ENCODE measurements at regions not wholly inside any gene's neighbourhood (a gene's known extent, or its start where the extent isn't known, plus 50 kb on each side); places are given as distances from the start of the nearest gene placed in this dataset.

DNA sequence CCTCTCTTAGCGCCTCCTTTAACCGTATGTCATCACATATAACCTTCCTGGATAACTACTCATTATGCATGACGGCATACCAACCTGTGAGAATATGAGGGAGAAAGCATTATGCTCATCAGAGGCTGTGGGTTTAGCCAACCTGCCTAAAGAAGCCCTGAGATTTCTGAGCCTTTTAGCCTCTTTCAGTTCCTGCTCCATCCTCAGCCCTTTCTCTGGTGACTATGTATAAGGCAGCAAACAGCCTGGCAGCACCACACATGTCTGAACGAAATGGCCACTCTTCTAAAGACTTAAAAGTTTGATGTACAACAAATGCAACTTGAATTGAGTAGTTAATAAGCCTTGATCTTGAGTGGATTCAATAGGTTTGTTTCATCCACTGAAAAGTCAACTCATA is 64.8 kb upstream of the SOX5 start:
- TF ChIP-seq GABPA (IDR thresholded peaks at IDR 0.05; ENCODE audit: low read depth) = no peak
- TF ChIP-seq, protein P1, sequence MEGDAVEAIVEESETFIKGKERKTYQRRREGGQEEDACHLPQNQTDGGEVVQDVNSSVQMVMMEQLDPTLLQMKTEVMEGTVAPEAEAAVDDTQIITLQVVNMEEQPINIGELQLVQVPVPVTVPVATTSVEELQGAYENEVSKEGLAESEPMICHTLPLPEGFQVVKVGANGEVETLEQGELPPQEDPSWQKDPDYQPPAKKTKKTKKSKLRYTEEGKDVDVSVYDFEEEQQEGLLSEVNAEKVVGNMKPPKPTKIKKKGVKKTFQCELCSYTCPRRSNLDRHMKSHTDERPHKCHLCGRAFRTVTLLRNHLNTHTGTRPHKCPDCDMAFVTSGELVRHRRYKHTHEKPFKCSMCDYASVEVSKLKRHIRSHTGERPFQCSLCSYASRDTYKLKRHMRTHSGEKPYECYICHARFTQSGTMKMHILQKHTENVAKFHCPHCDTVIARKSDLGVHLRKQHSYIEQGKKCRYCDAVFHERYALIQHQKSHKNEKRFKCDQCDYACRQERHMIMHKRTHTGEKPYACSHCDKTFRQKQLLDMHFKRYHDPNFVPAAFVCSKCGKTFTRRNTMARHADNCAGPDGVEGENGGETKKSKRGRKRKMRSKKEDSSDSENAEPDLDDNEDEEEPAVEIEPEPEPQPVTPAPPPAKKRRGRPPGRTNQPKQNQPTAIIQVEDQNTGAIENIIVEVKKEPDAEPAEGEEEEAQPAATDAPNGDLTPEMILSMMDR (IDR thresholded peaks at IDR 0.05; ENCODE audit: insufficient read depth, low read length) = no peak
- no peak for TF ChIP-seq SPI1 (IDR thresholded peaks at IDR 0.05; ENCODE audit: borderline replicate concordance, low read depth)
- TF ChIP-seq POLR2AphosphoS5 (IDR thresholded peaks at IDR 0.05; ENCODE audit: low read depth) = no peak
- TF ChIP-seq, protein P2, sequence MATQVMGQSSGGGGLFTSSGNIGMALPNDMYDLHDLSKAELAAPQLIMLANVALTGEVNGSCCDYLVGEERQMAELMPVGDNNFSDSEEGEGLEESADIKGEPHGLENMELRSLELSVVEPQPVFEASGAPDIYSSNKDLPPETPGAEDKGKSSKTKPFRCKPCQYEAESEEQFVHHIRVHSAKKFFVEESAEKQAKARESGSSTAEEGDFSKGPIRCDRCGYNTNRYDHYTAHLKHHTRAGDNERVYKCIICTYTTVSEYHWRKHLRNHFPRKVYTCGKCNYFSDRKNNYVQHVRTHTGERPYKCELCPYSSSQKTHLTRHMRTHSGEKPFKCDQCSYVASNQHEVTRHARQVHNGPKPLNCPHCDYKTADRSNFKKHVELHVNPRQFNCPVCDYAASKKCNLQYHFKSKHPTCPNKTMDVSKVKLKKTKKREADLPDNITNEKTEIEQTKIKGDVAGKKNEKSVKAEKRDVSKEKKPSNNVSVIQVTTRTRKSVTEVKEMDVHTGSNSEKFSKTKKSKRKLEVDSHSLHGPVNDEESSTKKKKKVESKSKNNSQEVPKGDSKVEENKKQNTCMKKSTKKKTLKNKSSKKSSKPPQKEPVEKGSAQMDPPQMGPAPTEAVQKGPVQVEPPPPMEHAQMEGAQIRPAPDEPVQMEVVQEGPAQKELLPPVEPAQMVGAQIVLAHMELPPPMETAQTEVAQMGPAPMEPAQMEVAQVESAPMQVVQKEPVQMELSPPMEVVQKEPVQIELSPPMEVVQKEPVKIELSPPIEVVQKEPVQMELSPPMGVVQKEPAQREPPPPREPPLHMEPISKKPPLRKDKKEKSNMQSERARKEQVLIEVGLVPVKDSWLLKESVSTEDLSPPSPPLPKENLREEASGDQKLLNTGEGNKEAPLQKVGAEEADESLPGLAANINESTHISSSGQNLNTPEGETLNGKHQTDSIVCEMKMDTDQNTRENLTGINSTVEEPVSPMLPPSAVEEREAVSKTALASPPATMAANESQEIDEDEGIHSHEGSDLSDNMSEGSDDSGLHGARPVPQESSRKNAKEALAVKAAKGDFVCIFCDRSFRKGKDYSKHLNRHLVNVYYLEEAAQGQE (IDR thresholded peaks at IDR 0.05; ENCODE audit: insufficient replicate concordance, low read depth) = no peak
- H3K27ac ChIP-seq (replicated peaks) = no peak overlapping the region
- DNase-seq (ENCODE audit: low read depth in 1 of 2, low spot score in 1 of 2) = no peak
- no peak overlapping the region for H3K4me3 ChIP-seq (replicated peaks; ENCODE audit: insufficient read depth, low read length)
- no peaks in the 10 kb centered on the region for H3K27me3 ChIP-seq (ENCODE audit: insufficient read depth, poor library complexity, severe bottlenecking)

DNA sequence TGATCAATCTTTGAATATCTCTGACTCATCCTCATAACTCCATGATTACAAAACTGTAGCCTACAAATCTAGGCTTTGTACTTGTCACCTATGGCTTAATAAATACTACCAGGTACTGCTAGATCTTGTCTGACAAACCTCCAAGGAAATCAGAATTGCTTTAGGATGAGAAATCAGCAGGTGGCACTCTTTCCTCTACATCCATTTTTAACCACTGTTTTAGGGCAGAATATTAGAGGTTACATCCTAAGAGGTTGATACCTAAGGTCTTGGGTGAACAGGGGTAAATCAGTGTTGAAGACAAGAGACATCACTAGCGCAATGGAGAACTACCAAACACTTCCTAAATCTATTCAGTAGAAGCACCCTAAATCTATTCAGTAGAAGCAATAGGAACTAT is 63.1 kb upstream of the SOX5 start:
- DNase-seq (ENCODE audit: low read depth in 1 of 2, low spot score in 1 of 2) = no peak

DNA sequence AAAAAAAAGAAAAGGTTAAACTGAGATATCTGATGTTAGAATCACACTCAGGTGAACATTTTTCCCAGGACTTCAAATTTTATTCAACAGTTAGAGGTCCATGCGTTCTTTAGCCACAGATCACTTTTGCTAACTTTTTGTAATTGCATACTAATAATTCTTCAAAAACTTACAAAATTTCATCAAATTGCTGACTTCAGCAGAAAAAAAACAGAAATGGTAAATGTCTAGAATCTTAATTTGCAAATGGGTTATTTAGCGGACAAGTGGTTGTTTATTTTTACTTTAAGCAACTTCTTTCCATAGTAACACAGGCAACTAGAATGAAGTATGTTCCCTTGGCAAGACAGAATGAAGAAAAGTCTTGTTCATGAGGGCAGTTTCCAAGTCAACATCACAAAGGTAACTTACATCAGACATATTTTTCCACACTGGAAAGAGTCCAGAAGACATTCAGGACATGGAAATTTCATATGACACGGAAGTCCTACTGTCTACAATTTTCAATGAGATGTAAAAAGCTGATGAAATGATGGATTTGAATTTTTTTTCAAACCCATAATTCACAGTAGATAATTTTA is 62.5 kb upstream of the SOX5 start:
- Histone ChIP-seq H3K4me3 (replicated peaks; ENCODE audit: insufficient read depth, low read length) (no peak overlapping the region), H3K27ac (replicated peaks) (no peak overlapping the region), H3K27me3 (ENCODE audit: insufficient read depth, poor library complexity, severe bottlenecking) (no peaks in the 10 kb centered on the region)
- no peak for DNase-seq (ENCODE audit: low read depth in 1 of 2, low spot score in 1 of 2)
- TF ChIP-seq, protein P2 (IDR thresholded peaks at IDR 0.05; ENCODE audit: insufficient replicate concordance, low read depth) = no peak
- TF ChIP-seq POLR2AphosphoS5 (IDR thresholded peaks at IDR 0.05; ENCODE audit: low read depth) (no peak), GABPA (IDR thresholded peaks at IDR 0.05; ENCODE audit: low read depth) (no peak), SPI1 (IDR thresholded peaks at IDR 0.05; ENCODE audit: borderline replicate concordance, low read depth) (no peak)
- TF ChIP-seq, protein P1 (IDR thresholded peaks at IDR 0.05; ENCODE audit: insufficient read depth, low read length) = no peak

More for the DNA sequence above, 63.1 kb upstream of the SOX5 start:
- no peak overlapping the region for H3K27ac ChIP-seq (replicated peaks)
- H3K4me3 ChIP-seq (replicated peaks; ENCODE audit: insufficient read depth, low read length) = no peak overlapping the region
- TF ChIP-seq, protein P1 (IDR thresholded peaks at IDR 0.05; ENCODE audit: insufficient read depth, low read length) = no peak
- TF ChIP-seq, protein P2 (IDR thresholded peaks at IDR 0.05; ENCODE audit: insufficient replicate concordance, low read depth) = no peak
- TF ChIP-seq SPI1 (IDR thresholded peaks at IDR 0.05; ENCODE audit: borderline replicate concordance, low read depth) (no peak), GABPA (IDR thresholded peaks at IDR 0.05; ENCODE audit: low read depth) (no peak), POLR2AphosphoS5 (IDR thresholded peaks at IDR 0.05; ENCODE audit: low read depth) (no peak)
- H3K27me3 ChIP-seq (ENCODE audit: insufficient read depth, poor library complexity, severe bottlenecking) = no peaks in the 10 kb centered on the region
